SHP77 treated with DMSO at 0.1 percent for 48 hours (cell line): ENCODE measurements at regions not wholly inside any gene's neighbourhood (a gene's known extent, or its start where the extent isn't known, plus 50 kb on each side); places are given as distances from the start of the nearest gene placed in this dataset.
"Not testable (repeated sequence)": the region's sequence is repeated elsewhere in the genome, so short reads cannot be mapped to it uniquely, and the experiment has no call there.

Experiments
- DNase-seq: peaks from one replicate; lab custom pipeline; 2025; lab: John Stamatoyannopoulos, UW

DNA sequence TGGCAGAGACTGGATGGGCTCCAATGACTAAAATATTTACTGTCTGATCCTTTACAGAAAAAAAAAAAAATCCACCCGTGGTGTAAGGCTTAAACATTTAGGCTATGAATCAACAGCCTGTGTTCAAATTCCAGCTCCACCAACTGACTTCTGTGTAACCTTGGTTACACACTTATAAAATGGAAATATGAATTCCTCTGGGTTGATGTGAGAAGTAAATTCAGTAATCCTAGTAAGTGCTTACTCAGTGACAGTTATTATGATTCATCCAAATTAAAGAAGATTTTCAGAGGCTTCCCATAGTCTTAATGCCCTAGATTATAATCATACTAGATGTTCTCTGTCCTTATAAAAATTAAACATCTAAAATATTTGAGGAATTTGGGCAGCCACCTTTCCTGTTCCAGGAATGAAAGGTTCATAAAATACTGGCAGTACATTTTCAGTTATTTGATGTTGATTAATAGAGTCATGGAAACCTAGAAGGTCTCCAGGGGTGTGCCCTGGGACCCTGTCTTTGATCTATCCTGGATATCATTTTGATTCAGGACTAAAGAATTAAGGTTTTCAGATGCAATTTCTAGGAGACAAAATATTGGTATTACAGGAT, 180.3 kb upstream of the ZNF217 start:
- DNase-seq = no peak

DNA sequence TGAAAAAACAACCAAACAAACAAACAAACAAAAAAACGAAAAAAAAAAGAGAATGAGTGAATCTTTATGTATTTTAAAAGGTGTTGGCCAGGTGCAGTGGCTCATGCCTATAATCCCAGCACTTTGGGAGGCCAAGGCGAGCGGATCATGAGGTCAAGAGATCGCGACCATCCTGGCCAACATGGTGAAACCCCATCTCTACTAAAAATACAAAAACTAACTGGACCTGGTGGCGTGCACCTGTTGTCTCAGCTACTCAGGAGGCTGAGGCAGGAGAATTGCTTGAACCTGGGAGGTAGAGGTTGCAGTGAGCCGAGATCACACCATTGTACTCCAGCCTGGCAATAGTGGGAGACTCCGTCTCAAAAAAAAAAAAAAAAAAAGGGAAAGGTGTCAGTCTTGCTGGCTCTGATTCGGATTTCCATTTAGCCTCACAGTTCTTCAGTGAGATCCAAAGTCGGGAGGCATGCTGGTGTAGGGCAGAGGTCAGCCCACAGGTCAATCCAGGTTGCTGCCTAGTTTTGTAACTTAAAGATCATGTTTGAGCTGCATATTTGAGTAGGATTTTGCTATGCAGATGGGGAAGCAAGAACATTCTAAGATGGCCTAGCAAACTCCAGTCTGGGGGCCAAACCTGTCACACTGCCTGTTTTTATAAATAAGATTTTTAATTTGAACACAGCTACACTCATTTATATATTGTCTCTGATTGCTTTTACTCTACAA, 179.6 kb upstream of the ZNF217 start:
- not testable (repeated sequence) for DNase-seq

DNA sequence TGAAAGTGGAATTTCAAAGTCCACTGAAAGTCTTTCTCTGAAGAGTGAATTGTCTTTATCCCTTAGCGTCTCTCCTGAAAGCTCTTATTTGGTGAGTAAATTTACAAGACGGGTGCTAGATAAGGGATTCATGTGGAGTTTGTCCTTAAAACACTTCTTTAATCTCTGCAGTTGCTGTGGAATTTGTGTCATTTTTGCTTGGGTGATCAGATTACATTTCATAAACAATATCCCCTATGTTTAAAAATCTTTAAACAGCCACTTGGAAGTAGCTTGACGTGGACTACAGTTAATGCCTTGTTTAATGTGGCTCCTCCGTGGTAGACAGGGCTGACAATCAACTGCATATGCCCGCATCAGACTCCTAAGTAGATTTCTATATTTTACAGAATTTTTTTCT, 175.4 kb upstream of the ZNF217 start:
- no peak for DNase-seq

DNA sequence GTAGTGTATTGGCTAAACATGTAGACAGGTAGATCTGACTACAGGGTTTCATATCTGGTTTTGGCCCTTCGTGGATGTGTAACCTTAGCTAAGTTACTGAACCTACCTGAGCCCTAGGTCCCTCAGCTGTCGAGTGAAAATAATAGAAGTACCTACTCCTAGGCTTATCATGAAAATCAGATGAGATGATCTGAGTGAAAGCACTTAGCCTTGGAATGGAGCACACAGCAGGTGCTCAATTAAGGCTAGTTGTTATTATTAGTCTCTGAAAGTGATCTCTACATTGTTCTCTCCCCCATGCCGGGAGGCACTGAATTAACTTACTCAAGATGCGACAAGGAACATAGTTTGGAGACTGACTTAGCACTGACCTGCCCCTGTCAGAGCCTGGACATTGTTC, 174.7 kb upstream of the ZNF217 start:
- no peak for DNase-seq

DNA sequence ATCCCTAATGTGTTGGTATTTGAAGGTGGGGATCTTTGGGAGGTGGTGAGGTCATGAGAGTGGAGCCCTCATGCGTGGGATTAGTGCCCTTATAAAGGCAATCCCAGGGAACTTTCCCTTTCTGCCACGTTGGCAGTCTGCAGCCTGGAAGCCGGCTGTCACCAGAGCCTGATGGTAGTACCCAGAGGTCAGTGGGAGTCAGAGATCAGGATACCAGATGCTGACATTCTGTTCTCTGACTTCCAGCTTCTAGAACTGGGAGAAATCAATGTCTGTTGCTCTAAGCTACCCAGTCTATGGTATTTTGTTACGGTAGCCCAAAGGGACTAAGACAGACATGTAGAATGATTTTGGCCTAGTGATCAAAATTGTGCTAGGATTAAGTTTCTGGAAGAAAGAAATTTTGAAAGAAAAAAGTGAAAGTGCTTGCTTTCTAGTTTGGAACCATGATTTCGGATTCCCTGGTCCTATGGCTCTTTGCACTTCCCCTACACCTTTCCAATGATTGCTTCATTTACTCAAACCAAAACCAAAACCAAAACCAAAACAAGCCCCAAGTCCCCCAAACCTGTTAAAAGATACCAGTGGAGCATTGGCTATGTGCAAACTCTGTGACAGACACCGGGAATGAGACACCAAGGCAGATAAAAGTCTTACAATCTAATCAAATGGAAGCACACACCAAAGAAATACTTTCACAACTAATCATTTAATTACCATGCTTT, 173.7 kb upstream of the ZNF217 start:
- no peak for DNase-seq

DNA sequence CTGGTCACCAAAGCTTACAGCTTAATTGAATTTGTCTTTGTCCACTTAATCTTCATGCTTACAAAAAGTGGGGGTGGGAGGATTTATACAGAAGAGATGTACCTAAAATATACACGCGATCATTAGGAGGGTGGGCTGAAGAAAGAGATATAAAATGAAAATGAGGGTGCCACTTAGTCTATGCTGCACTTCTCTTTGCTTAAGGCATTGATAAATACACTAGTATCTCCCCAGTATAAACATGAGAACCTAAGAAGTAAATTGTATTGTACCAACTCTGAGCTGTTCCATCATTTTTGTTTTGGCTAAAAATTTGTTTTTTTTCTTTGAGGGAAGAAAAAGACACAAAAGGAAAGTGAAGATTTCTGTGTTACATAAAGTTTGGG, 170.8 kb upstream of the ZNF217 start:
- no peak for DNase-seq

DNA sequence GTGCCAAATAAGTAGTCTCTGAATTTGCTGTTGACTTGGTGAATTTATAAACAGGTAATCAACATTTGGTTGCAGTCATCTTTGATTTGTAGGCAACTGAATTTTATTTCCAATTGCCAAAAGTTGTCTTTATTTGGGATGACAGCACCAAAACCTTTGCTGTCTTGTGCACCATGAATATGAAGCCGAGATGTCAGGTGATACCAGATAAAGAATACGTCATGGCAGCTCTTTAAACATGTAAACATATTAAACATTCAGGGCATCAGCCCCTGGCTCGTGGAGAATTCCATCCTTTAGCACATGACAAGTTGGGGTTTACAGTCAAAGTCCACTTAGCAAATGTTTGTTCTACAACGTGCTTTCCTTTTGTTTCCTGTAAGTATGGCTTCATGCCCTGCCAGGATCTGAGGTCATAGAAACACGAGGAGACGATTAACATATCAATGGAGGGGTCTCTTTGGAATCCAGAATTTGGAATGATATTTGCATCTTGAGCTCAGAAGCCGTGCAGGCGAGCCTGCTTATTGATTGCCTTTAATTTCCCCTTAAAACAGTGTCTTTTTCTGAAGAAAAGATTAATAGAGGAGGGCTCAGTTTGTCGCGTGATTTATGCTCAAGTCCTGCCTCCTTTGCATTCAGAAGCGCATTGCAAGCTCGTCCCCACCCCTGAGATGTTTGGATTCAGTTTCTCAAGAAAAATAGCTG, 170.2 kb upstream of the ZNF217 start:
- peak; percentile 44 for DNase-seq

DNA sequence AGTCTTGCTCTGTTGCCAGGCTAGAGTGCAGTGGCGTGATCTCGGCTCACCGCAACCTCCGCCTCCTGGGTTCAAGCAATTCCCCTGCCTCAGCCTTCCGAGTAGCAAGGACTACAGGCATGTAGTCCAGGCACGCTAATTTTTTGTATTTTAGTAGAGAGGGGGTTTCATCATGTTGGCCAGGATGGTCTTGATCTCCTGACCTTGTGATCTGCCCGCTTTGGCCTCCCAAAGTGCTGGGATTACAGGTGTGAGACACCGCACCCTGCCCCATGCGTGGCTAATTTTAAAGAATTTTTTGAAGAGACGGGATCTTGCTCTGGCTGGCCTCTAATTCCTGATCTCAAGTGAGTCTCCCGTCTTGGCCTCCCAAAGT, 168.8 kb upstream of the ZNF217 start:
- DNase-seq = not testable (repeated sequence)

DNA sequence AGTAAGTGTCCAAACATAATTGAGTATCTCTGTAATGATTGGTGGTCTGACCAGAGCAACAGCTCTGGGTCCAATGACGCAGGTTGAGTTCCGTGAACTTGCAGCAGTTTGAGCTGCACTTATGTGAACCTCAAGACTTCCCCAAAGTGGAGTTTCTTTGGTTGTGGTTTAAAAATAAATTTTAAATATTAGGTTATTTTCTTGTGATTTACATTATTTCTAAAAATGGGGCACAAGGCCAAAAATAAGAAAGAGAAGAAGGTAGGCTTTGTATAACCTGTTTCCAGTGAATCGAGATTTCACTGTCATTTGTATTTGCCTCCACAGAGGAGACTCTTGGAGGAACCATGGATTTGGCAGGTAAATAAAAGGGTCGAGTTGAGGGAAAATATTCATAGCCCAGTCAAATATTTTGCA, 166.4 kb upstream of the ZNF217 start:
- no peak for DNase-seq

DNA sequence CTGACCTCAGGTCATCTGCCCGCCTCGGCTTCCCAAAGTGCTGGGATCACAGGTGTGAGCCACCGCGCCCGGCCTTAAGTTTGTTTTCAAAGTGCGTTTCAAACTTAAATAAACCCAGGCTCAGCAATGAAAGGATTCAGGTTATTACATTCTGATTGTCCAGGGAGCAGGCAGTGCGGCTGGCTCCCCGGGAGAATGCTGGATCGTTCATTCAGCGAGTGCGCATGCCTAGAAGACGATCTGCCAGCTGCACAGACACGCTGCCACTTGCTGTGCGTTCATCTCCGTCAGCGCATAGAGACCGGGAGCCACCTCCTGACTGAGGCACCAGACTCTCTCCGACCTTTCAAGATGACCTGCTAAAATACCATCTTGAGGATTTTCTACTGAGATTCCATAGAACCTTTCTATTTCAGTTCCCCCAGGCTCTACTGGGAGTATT, 163.9 kb upstream of the ZNF217 start:
- DNase-seq = no peak

DNA sequence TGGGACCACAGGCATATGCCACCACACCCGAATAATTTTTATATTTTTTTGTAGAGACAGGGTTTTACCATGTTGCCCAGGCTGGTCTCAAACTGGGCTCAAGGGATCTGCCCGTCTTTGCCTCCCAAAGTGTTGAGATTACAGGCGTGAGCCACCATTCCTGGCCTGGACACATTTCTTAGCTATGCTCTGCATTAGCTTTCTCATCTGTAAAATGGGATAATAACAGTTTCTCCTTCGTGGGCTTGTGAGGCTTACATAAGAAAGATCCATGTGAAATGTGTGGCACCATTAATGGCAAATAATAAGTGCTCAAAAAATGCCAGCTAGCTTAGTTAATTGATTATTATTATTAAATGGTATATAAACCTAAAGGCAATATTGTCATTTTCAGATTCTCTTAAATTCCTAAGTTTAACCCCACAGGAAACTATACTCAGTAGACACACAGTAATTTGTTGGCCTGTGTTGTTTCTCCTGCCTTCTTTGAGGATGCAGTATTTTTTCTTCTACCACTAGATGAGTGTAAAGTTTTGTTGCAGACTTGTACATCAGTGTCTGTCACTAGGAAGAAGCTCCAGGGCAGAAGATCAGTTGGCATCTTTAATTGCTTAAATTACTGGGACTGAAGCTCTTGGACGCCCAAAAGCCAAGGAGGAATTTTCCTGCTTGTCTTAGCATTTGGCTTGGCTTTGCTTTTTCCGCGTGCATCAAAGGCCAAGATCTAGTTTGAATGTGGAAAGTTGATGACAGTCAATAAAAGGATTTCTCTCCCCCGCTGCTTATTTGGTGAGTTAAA, 162.3 kb upstream of the ZNF217 start:
- DNase-seq = no peak

DNA sequence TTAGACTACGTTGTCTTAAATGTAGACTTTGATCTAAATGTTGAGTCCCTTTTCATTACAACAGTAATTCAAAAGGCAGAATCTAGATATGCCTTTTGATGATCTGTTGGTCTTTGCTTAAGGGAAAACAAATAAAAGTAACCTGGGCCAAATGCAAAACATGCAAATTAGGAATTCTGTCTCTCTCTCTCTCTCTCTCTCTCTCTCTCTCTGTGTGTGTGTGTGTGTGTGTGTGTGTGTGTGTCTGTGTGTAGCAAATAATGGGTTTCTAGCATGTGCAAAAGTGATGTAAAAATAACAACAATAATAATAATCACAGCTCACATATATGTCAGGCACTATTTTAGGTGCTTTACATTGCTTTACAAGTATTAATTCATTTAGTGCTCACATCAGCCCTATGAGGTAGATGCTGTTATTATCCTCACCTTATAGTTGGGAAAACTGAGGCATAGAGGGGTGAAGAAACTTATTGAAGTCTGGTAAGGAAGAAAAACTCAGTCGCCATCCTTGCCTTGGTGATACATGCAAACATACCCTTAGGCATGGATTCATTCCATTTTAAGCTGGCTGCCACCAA, 160.3 kb upstream of the ZNF217 start:
- DNase-seq = no peak

DNA sequence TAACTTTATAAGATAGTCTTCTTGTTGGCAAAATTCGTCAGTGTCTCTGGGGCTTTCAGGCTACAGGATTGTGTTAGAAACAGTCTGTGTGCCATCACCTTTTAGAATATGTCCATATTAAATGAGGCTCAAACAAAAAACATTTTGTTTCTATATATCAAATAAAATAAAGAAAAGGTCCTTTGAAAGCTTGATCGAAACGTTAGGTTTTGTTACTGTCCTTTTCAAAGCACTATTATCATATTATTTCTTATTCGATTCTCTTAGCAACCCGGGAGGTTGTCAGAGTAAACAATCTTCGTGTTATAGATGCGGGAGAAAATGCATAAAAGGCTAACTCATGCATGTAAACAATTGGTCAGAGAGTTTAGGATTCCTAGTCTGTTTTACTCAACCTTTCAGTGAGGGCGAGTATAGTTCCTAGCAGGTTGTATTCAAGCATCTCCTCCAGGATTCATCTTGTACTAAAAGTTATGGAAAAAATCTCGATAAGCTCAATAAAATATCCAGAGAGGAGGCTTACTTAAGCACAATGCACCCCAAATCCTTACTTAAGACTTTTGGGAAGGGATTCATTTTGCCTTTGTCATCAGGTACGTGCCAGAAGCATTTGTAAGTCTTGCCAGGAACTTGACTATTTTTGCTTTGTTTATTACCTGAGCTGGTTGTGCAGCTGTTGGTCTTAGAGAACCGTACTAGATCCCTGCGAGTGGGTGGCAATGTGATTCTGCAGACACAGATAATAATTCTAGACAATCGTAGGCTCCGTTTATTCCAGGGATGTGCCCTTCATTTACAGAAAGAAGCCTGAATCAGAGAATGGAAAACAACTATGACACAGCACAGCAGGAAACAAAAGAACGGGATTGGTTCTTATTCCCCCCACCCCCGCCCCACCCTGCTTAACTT, 159.6 kb upstream of the ZNF217 start:
- no peak for DNase-seq

DNA sequence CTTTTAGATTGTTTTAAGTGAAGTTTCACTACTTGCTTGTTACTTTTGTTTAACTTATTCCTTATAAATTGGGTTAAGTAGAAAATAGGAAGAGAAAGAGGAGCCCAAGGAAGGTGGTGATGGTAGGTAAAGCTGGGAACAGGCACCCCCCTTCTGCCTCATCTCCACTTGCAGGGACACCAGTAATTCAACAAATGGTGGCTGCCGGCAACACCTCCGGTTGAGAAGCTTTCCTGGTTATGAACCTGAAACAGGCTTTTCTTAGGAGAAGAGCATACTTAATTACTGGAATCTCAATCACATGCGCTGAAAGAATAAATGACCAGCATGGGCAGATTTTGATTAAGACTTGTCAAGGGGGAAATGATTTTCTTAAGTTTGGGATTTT, 158.9 kb upstream of the ZNF217 start:
- DNase-seq = no peak

DNA sequence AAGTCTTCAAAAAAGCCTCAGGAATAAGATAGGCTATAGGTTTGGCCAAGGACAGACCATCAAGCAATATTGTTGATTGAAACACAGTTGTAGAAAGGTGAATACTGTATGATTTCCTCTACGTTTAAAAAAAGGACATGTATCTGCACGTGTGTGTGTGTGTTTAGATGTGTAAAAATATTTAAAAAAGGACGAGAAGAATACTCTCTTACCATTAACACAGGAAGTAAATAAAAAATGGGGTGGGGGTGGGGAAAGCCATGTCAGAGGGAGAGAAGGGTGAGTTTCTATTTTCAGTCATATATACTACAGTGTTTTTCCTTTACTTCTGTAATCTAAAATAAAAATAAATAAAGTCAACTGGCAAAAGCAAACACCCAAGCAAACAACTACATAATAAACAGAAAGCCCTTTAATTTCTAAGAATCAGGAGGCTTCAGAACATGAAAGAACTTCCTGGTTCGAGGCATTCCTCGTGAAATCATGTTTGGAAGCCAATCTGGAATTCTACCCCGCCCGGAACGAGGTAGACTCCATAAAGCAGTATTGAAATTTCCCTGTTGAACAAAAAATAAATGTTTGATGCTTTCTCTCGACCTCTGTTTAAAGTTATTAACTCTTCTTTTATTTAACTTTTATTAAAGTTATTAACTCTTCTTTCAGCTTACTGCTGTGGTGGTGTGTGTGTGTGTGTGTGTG, 158.1 kb upstream of the ZNF217 start:
- no peak for DNase-seq

DNA sequence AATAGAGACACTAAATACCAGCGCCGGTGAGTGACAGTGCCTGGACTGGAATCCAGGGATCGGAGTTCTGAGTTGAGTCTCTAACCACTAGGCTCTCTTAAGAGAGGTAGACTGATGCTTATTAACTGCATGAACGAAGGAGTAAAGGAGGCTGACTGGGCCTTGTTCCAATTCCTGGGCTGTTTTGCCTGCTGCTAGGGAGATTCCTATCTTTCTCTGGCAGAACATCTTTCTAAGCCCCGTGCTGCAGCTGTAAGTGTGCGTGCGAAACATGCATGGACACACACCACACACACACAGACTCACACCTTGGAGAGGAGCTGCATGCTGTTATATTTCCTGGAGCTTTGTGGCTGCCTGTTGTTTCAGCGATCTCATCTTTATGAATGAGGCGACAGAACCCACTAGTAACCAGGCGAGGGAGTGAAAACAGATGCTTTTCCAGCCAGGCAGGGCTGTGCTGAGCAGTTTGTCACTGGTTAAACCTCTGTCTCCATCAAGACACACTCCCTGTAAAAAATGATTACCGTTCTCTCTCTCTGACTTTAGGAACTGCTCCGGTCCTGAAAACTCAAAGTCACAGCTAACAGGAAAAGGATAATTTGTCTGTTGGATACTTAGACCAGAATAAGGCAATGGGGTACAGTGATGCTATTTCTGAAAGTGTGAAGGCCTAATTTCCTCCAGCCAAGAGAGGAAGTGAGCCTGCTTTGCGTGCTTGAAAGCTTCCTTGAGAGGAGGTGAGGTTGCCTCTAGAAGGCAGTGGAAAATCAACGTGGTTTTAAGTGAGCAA, 157.4 kb upstream of the ZNF217 start:
- DNase-seq = no peak

DNA sequence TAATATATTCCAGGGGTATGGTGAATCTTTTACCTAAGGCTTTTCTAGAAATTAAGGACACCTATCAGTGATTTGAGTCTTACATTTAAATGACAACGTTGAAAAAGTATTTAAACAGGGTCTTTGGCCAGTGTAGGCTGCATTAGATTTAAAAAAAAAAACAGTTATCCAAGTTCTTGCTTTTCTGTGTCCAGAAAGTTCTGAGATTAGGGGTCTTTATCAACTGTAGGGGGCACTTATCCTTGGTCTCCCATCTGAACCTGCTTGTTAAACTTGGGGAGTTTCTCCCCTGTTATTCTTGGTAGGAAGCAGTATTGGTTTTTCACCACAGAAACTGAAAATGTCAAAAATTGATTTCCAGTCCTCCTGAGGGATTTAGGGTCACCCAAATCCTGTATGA, 155.9 kb upstream of the ZNF217 start:
- no peak for DNase-seq

DNA sequence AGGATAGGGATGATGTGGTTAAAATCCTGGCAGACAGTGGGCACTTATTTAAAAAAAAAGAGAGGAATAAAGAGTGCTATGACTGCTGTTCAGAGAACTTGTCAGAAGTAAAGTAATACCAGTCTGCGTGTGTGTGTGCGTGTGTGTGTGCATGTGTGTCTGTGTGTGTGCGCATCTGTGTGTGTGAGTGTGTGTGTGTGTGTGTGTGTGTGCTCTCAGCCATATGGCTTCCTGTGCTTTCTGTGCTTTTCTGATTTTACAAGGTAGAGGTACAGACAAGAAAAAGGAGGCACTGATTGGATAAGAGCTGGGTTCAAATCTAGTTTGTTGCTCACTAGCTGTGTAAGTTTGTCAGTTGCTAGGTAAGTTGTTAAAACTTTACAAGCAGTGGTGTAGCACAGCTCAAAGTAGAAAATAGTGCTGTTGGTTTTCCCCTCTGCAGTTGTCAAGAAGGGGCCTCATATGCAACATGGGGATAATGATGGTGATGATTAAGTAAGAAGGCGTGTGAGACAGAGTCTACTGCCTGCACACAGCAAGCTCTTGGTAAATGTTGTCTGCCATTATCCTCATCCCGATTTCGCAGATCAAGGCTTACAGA, 155.3 kb upstream of the ZNF217 start:
- no peak for DNase-seq

DNA sequence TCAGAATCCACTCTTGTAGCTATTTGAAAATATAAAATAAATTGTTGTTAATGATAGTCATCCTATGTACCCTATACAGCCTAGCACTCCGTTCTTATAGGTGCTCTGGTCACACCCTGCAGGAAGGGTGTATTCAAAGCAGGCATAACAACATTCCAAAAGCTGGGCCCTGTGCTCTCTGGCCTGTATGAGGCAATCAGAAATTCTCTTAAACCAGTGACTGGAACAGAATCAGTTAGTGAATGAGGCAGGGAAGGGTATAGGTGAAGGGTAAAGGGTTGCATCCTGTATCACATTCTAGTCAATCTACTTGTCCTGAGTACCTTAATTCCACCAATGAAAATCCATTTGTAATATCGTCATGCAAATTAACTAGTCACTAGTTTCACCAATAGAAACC, 154.5 kb upstream of the ZNF217 start:
- DNase-seq = no peak
